Tibial nerve (tissue), 4 donors: ENCODE measurements at regions not wholly inside any gene's neighbourhood (a gene's known extent, or its start where the extent isn't known, plus 50 kb on each side); places are given as distances from the start of the nearest gene placed in this dataset.

ENCODE experiments used
- DNase-seq, 2 donors: peaks; one replicate each; pipeline ENCODE4 v3.0.0-alpha.2; 2019; ENCODE audit warnings: low spot score in 2 of 2
- H3K27ac ChIP-seq, 4 donors: fragments of 200-600 bp; sonication (generic) in 3 of 4; one replicate each; pipeline ENCODE4 v1.5.1; 2017 to 2019; ENCODE audit warnings: mild to moderate bottlenecking in 1 of 4
- H3K27me3 ChIP-seq, 2 donors: fragments of 200-600 bp; sonication (generic) in 1 of 2; one replicate each; pipeline versions ENCODE4 v1.5.1 to v1.6.0; 2017 to 2019
- H3K36me3 ChIP-seq, 3 donors: fragments of 200-600 bp; sonication (generic); one replicate each; pipeline ENCODE4 v1.5.1; 2018 to 2019
- H3K4me1 ChIP-seq, 4 donors: fragments of 200-600 bp; sonication (generic) in 3 of 4; one replicate each; pipeline ENCODE4 v1.5.1; 2017 to 2019
- H3K4me3 ChIP-seq, 4 donors: fragments of 200-600 bp; sonication (generic) in 3 of 4; one replicate each; pipeline ENCODE4 v1.5.1; 2017 to 2019; ENCODE audit warnings: mild to moderate bottlenecking in 1 of 4, moderate library complexity in 1 of 4
- H3K9me3 ChIP-seq, 4 donors: fragments of 200-600 bp; sonication (generic) in 3 of 4; one replicate each; pipeline ENCODE4 v1.5.1; 2017 to 2019
- EP300 ChIP-seq, 2 donors: sonication (generic); formaldehyde crosslinking; IDR thresholded peaks; one replicate each; pipeline ENCODE4 v1.6.1; 2017; ENCODE audit warnings: antibody characterized with exemption in 2 of 2, mild to moderate bottlenecking in 1 of 2
- POLR2A ChIP-seq, 2 donors: fragments of 450-650 bp; IDR thresholded peaks; one replicate each; pipeline ENCODE4 v1.6.1; 2017; ENCODE audit warnings: antibody characterized with exemption in 2 of 2, mild to moderate bottlenecking in 2 of 2, moderate library complexity in 2 of 2
- WGBS, 2 donors: methylation state at CpG; one replicate each; pipeline ENCODE4 v1.1.5; 2018; 5-methylcytosine and 5-hydroxymethylcytosine counted together
- TF ChIP-seq, protein P1 (sequence below), 5 experiments: fragments of 200-600 bp in 3 of 5; fragments of 450-650 bp in 2 of 5; sonication (generic) in 3 of 5; IDR thresholded peaks; one replicate each; pipeline ENCODE4 v1.5.1; 2016 to 2019; ENCODE audit warnings: antibody characterized with exemption in 5 of 5, mild to moderate bottlenecking in 3 of 5, moderate library complexity in 2 of 5

DNA sequence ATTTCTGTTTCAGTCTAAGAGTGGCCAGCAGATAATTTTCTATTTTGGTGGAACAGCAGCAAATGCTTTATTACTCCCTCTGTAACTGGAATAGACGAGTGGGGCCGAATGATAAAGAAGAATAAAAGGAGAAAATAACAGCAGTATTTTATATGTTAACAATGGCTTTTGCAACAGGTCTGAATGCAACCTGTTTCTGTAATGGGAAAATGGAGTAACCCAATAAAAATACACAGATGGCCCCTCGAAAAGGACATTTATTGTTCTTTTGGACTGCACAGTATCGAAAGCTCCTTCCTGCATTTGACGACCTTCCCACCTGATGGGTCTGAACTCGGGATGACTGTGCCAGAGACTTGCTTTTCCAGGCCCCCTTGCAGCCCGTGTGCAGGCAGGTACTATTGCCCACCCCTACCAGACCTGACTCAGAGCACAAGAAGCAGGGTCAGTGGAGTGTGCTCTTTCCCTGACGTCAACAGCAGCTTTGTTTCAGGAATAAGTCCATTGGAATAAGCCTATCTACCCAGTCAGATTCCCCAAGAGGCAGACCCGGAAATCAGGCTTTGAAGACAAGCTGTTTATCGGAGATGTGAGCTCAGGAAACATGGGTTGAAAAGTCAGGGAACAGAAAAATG lies 306.5 kb upstream of the NEBL start:
- Histone ChIP-seq H3K4me1 (no peaks in the 10 kb centered on the region), H3K27me3 (no peaks in the 10 kb centered on the region), H3K27ac (no peak overlapping the region), H3K36me3 (no peaks in the 10 kb centered on the region), H3K9me3 (peaks cover 0 to 17% (median 0%) of the 10 kb centered on the region in 4 donors), H3K4me3 (no peak overlapping the region)
- TF ChIP-seq POLR2A (IDR thresholded peaks at IDR 0.05) (no peak), EP300 (IDR thresholded peaks at IDR 0.05) (no peak)
- TF ChIP-seq, protein P1, sequence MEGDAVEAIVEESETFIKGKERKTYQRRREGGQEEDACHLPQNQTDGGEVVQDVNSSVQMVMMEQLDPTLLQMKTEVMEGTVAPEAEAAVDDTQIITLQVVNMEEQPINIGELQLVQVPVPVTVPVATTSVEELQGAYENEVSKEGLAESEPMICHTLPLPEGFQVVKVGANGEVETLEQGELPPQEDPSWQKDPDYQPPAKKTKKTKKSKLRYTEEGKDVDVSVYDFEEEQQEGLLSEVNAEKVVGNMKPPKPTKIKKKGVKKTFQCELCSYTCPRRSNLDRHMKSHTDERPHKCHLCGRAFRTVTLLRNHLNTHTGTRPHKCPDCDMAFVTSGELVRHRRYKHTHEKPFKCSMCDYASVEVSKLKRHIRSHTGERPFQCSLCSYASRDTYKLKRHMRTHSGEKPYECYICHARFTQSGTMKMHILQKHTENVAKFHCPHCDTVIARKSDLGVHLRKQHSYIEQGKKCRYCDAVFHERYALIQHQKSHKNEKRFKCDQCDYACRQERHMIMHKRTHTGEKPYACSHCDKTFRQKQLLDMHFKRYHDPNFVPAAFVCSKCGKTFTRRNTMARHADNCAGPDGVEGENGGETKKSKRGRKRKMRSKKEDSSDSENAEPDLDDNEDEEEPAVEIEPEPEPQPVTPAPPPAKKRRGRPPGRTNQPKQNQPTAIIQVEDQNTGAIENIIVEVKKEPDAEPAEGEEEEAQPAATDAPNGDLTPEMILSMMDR (IDR thresholded peaks at IDR 0.05): no peak
- 59 to 67% methylated on average over 10 of the region's 10 CpGs for WGBS, 2 donors
- DNase-seq: no peak

DNA sequence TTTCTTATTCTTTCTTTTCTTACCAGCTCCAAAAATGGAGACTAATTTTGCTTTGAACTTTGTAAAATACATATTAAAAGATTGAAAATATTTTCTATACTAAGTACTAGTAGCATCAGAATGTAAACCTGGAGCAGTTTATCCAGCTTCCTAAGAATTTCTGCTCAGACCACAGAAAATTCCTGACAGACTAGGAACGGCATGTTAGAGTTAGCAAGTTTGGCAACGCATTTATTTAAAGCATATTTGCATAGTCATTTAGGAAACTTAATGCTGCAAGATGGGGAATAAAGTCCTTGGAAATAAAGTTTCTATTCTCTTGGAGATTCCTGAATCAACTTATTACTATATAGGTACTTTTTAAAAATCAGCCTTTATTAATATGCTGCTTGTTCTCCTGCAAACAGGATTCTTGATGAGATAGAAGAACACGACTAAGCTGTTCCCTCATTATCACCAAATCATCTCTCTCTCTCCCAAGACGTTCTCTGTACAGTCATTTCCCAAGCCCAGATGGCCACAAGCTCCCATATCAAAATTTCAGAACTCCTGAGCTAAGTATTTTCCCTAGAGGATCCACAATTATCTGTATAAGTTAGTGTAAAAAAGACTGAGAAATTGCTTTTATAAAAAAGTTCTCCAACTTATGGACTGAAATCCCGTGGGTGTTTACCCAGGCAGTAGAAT lies 305.8 kb upstream of the NEBL start:
- peaks cover 0 to 19% (median 0%) of the 10 kb centered on the region in 4 donors for H3K9me3 ChIP-seq
- no peak overlapping the region for H3K4me3 ChIP-seq
- H3K27me3 ChIP-seq: no peaks in the 10 kb centered on the region
- no peak for TF ChIP-seq EP300 (IDR thresholded peaks at IDR 0.05)
- no peak for TF ChIP-seq POLR2A (IDR thresholded peaks at IDR 0.05)
- TF ChIP-seq, protein P1 (IDR thresholded peaks at IDR 0.05): no peak
- H3K27ac ChIP-seq: no peak overlapping the region
- no peaks in the 10 kb centered on the region for H3K36me3 ChIP-seq
- no peak for DNase-seq
- WGBS, 2 donors: 47 to 55% methylated on average over 5 of the region's 5 CpGs
- H3K4me1 ChIP-seq: no peaks in the 10 kb centered on the region

GRCh38 chr10:21199501-21199900 lies 302.4 kb upstream of the NEBL start:
- no peak overlapping the region for H3K27ac ChIP-seq
- DNase-seq: no peak
- TF ChIP-seq EP300 (IDR thresholded peaks at IDR 0.05) (no peak), POLR2A (IDR thresholded peaks at IDR 0.05) (no peak)
- TF ChIP-seq, protein P1 (IDR thresholded peaks at IDR 0.05): no peak
- H3K4me1 ChIP-seq: peaks cover 0 to 5% (median 0%) of the 10 kb centered on the region in 4 donors
- H3K27me3 ChIP-seq: no peaks in the 10 kb centered on the region
- peaks cover 0 to 18% (median 0%) of the 10 kb centered on the region in 4 donors for H3K9me3 ChIP-seq
- no peak overlapping the region for H3K4me3 ChIP-seq
- H3K36me3 ChIP-seq: no peaks in the 10 kb centered on the region

- no peak for TF ChIP-seq EP300 (IDR thresholded peaks at IDR 0.05)
- TF ChIP-seq, protein P1 (IDR thresholded peaks at IDR 0.05): no peak
- no peak for TF ChIP-seq POLR2A (IDR thresholded peaks at IDR 0.05)
Observed at GRCh38 chr10:21197838-21198237, 300.7 kb upstream of the NEBL start.

GRCh38 chr10:21196822-21197395 lies 299.8 kb upstream of the NEBL start:
- 91 to 93% methylated on average over 5 of the region's 5 CpGs for WGBS, 2 donors

More at GRCh38 chr10:21197838-21198237, 300.7 kb upstream of the NEBL start:
- no peak overlapping the region for H3K27ac ChIP-seq
- no peak overlapping the region for H3K4me3 ChIP-seq
- H3K9me3 ChIP-seq: peaks cover 0 to 18% (median 0%) of the 10 kb centered on the region in 4 donors
- DNase-seq: no peak
- H3K27me3 ChIP-seq: no peaks in the 10 kb centered on the region
- no peaks in the 10 kb centered on the region for H3K36me3 ChIP-seq
- H3K4me1 ChIP-seq: peaks cover 0 to 7% (median 0%) of the 10 kb centered on the region in 4 donors
- 84 to 94% methylated on average over 3 of the region's 3 CpGs for WGBS, 2 donors

More at GRCh38 chr10:21196822-21197395, 299.8 kb upstream of the NEBL start:
- Histone ChIP-seq H3K36me3 (no peaks in the 10 kb centered on the region), H3K4me1 (peaks cover 0 to 7% (median 0%) of the 10 kb centered on the region in 4 donors), H3K27me3 (no peaks in the 10 kb centered on the region), H3K4me3 (no peak overlapping the region), H3K27ac (no peak overlapping the region), H3K9me3 (peaks cover 0 to 18% (median 0%) of the 10 kb centered on the region in 4 donors)
- TF ChIP-seq POLR2A (IDR thresholded peaks at IDR 0.05): no peak
- TF ChIP-seq, protein P1 (IDR thresholded peaks at IDR 0.05): no peak
- no peak for TF ChIP-seq EP300 (IDR thresholded peaks at IDR 0.05)
- no peak for DNase-seq
